ENCODE measurements at regions not wholly inside any gene's neighbourhood (a gene's known extent, or its start where the extent isn't known, plus 50 kb on each side); places are given as distances from the start of the nearest gene placed in this dataset.

GRCh38 chr6:114403858-114404257 is 61.0 kb upstream of the HS3ST5 start:
- TF ChIP-seq EZH2 (IDR thresholded peaks at IDR 0.05; ENCODE audit: borderline replicate concordance, low read depth, low read length, severe bottlenecking): no peak
- no peak for TF ChIP-seq POLR2AphosphoS5 (IDR thresholded peaks at IDR 0.05; ENCODE audit: insufficient read depth, low read depth, low read length)
- TF ChIP-seq FOS (IDR thresholded peaks at IDR 0.05; ENCODE audit: borderline replicate concordance, insufficient read depth, low read length): no peak
- no peak for TF ChIP-seq MAX (IDR thresholded peaks at IDR 0.05; ENCODE audit: insufficient read depth, insufficient read length)
- TF ChIP-seq GATA2 (IDR thresholded peaks at IDR 0.05; ENCODE audit: insufficient read depth, insufficient read length, low read depth, low read length): no peak
- no peak for TF ChIP-seq JUN (IDR thresholded peaks at IDR 0.05; ENCODE audit: borderline replicate concordance, insufficient read depth, insufficient read length, low read depth)
- TF ChIP-seq CTCF (IDR thresholded peaks at IDR 0.05; ENCODE audit: extremely low read depth in 1 of 2, insufficient read depth in 1 of 2, low read depth in 1 of 2, low read length in 2 of 2): no peak
- no peak for TF ChIP-seq POLR2A (IDR thresholded peaks at IDR 0.05; ENCODE audit: low read depth, low read length)
- no peak for TF ChIP-seq MYC (IDR thresholded peaks at IDR 0.05; ENCODE audit: low read depth, low read length)
- Histone ChIP-seq H3K79me2 (ENCODE audit: control insufficient read depth, insufficient read depth, low read length) (no peaks in the 10 kb centered on the region), H3K9ac (replicated peaks; ENCODE audit: extremely low read depth, insufficient read depth, low read length) (no peak overlapping the region), H3K36me3 (ENCODE audit: control insufficient read depth in 2 of 2, extremely low read depth in 1 of 2, insufficient read depth in 2 of 2, low read length in 2 of 2) (no peaks in the 10 kb centered on the region), H3K4me2 (ENCODE audit: insufficient read depth, low read length) (no peak overlapping the region), H3K27ac (ENCODE audit: insufficient read depth, low read depth, low read length) (no peak overlapping the region), H3K4me3 (replicated peaks in 1 of 3; ENCODE audit: insufficient read depth in 1 of 3, low read depth in 1 of 3, low read length in 3 of 3) (no peak overlapping the region), H3K9me3 (replicated peaks; ENCODE audit: control insufficient read depth, insufficient read depth, low read length) (no peaks in the 10 kb centered on the region), H3K9me1 (replicated peaks; ENCODE audit: control insufficient read depth, extremely low read depth, insufficient read depth, low read length) (no peaks in the 10 kb centered on the region), H3K27me3 (ENCODE audit: control insufficient read depth in 2 of 2, insufficient read depth in 2 of 2, low read length in 2 of 2) (no peaks in the 10 kb centered on the region), H2AFZ (ENCODE audit: low read depth, low read length) (no peak overlapping the region), H3K4me1 (ENCODE audit: control insufficient read depth, extremely low read depth, insufficient read depth, low read length) (no peaks in the 10 kb centered on the region), H4K20me1 (replicated peaks; ENCODE audit: control insufficient read depth, extremely low read depth, insufficient read depth, low read length) (no peaks in the 10 kb centered on the region)
- CTCF ChIA-PET: no interaction called here
- no peak for FAIRE-seq
- POLR2A ChIA-PET: no interaction called here
- dilution Hi-C loops (cut with MboI; ENCODE audit: extremely low pct_ligation_motif_present, low sequenced_read_pairs) (no loop called here), intact Hi-C loops (cut with micrococcal nuclease) (no loop called here)
- no TSS peak for BruUV-seq (replicated peaks)
- no peak for DNase-seq (ENCODE audit: low read depth, low spot score)
